ENCODE measurements at regions not wholly inside any gene's neighbourhood (a gene's known extent, or its start where the extent isn't known, plus 50 kb on each side); places are given as distances from the start of the nearest gene placed in this dataset.

- no peak for TF ChIP-seq SIN3A (conservative IDR thresholded peaks at IDR 0.05 in 1 of 2, IDR thresholded peaks at IDR 0.05 in 1 of 2; ENCODE audit: low read depth in 1 of 2, low read length in 2 of 2)
Measured at GRCh38 chr5:96294884-96295202, 138.2 kb downstream of the PCSK1 start (continued).

Measured in H1 (cell line).